ENCODE measurements at regions not wholly inside any gene's neighbourhood (a gene's known extent, or its start where the extent isn't known, plus 50 kb on each side); places are given as distances from the start of the nearest gene placed in this dataset.

DNA sequence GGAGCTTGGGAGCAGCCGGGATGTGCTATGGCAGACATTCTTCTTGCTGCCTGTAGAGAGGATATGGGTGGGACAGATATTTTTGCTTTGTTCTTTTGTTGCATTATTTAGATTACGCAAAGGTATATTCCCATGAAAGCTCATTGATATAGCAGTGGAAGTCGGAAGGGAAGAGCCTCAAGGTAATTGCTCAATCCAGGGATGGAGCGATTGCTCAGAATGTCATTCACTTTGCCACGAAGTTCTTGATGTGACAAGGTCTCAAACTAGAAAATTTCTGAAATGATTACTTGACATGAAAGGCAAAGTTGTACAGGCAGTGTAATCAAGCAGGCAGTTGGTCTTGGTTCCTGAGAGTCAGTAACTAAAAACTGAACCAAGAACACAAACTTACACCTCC, 615.6 kb upstream of the CDH4 start:
- no peak for DNase-seq (ENCODE audit: low spot score)

DNA sequence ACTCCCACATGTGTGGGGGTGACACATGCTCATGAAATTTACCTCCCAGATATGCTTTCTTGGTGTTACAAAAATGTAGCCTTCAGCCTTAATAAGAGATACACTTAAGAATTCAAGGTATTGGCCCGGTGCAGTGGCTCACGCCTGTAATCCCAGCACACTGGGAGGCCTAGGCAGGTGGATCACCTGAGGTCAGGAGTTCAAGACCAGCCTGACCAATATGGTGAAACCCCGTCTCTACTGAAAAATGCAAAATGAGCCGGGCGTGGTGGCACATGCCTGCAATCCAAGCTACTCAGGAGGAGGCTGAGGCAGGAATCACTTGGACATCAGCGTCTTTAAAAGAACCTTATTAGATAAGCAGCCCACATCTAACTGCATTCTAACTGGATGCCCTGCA, 614.3 kb upstream of the CDH4 start:
- no peak for DNase-seq (ENCODE audit: low spot score)

DNA sequence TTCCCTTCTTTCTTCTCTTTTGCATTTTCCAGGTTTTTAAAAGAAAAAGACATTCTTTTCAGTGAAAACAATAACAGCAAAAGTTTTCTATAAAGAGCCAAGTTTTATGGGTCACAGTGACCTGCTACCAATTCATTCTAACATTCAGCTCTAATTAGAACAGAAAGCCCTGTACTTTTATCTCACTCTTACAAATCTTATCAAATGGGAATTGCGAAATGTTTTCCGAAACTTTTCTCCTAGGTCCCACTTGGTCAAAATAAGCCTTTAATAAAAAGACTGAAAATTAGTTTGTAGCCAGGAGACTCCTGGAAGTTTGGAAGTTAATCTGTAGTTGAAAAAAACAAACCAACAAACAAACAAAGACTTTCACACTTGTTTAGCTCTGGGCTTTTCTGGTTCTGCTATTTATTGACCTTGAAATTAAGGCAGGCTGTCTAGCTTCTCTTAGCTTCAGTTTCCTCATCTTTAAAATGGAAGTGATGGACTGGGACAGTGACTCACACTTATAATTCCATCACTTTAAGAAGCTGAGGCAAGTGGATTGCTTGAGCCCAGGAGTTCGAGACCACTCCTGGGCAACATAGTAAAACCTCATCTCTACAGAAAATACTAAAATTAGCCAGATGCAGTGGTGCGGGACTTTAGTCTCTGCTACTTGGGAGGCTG, 613.5 kb upstream of the CDH4 start:
- DNase-seq (ENCODE audit: low spot score), result no peak

DNA sequence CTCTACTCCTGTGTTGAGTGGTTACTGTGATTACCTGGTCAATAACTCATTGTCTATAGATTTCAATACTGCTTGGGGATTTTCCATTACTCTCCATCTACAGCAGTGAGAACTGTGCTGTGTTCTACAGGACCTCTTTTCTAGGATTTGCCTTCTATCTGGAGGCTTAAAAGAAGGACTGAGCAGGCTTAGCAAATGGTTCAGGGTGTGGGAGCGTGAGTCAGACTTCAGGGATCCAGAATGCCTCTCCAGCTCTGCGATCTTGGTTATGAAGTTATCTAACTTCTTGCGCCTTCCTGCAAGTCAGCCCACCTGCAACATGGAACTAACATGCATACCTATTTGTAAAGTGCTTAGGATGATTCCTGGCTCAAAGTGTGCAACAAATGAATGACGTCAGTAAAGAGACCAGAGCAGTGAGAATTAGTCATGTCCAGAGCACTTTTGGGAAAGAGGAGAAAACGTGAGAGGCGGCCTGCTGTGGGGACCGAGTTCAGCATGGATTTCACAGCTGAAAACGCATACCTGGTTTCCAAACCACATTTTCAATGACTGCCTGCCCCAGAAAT, 610.1 kb upstream of the CDH4 start:
- DNase-seq (ENCODE audit: low spot score), result no peak

DNA sequence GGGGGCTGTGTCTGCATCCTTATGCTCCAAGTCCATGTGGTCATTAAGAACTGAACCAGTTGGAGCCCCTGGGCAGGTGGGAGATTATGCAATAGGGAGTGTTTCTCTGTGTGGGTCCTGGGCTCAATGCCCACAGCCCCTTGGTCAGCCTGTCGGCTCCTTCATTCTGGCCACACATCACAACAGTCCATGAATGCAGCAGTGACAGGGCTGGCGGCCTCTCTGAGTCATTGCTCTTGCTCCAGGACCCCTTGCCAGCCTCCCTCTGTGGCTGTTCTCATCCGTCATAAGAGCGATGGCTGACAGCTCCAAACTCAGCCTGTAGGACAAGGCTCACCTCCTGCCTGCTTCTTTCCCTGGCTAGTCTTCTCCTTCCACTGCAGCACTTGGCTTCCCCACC, 609.5 kb upstream of the CDH4 start:
- no peak for DNase-seq (ENCODE audit: low spot score)

DNA sequence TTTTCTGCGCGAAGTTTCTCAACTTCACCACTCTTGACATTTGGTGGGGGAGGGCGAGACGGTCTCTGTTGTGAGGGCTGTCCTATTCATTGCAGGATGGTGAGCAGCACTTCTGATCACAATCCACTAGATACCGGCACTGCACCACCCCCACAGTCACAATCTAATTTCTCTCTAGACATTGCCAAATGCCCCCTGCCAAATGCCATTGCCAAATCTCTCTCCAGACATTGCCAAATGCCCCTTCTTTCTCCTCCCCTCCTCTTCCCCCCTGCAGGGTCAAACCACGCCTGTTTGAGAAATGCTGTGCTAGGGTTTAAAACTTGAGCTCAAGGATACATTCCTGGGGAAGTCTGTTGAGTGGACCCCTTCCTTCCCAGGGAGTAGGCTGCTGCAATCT, 603.5 kb upstream of the CDH4 start:
- DNase-seq (ENCODE audit: low spot score), result no peak

DNA sequence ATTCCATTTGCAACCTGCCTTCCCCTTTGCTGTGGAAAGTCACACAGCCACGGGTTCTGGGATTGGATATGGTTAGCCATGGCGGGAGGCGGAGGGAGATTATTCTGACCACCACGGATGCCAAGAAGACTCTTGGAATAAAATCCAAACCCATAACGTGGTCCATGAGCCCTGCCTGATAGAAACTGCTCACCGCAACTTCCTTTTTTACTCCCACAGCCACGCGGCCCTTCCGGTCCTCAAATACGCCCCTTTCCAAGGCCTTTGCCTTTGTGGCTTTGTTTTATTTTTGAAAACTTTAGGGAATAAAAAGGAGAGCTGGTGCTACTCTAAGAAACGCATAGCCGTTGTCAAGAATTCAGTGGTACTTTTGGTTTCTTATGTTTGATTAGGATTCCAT, 602.5 kb upstream of the CDH4 start:
- no peak for DNase-seq (ENCODE audit: low spot score)

DNA sequence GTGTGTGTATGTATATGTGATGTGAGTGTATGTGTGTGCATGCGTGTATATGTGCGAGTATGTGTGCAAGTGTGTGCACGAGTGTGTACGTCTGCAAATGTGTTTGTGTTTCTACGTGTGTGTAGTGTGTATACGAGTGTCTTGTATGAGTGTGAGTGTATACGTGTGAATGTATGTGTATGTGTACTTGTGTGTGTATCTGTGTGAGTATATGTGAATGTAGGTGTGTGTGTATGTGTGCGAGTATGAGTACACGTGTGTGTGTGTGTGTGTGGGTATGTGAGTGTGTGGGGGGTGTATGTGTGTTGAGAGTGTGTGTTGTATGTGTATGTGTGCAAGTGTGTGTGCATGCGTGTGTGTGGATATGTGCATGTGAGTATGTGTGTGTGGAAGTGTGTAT, 602.0 kb upstream of the CDH4 start:
- DNase-seq (ENCODE audit: low spot score), result no peak

DNA sequence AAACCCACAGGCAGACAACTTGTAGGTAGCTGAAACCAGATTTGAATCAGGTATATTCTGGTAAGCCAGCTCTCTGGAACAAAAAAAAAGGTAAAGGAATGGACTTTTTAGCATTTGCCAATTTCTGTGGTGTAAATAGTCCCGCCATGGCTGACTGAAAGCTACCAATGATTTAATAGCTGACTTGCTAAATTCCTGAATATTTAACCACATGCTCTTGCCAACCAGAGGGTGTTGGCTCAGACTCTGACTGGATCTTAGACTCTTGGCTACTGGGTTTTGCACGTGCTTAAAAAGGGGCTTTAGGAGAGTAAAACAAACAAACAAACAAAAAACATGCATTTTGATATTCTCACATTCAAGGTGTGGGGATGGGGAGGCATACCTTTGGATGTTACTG, 600.0 kb upstream of the CDH4 start:
- no peak for DNase-seq (ENCODE audit: low spot score)

DNA sequence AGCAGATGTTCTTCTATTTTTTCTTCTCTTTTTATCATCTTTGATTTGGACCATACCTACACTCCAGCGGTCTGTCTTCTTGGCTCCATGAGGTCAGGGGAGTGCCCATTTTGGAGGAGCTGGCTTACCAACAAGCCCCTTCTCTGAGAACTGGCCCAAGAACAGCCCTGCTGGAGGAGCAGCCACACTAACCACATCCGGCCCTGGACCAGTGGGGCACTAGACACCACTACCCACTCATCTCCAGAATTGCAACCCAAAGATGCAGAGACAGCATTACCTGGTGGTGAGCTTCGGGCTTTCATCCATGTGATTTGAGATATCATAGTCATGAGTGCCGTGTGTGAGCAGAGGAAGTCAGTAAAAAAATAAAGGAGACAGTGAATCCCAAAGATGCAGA, 599.4 kb upstream of the CDH4 start:
- DNase-seq (ENCODE audit: low spot score), result no peak

DNA sequence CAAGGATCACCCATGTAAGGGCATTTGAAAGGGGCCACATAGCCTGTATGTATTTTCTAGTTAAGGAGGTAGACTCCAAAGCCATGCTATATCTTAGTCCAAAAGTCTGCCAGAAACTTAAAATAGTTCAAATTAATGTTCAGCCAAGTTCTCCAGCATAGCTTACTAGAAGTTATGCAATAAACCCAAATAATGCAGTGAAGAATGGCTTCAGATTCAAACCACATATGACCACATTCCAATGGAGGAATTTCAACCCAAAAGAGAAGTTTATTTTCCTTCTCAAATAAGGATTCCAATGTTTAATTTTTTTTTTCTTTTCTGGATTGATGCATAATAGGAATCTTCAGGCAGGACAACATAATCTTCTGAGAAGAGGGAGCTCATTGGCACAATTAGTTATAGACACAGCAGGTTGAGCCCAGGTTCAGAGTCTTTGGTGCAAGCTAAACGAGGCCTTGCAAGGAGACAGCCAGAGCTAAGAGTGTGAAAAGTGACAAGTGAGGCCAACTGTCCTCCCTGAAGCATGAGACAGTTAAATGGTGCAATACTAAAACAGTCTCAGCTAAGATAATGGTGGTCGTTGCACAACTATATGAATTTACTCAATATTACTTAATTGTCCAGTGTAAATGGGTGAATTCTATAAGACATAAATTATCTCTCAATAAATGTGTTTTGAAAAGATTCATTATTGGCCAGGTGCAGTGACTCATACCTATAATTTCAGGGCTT, 598.8 kb upstream of the CDH4 start:
- no peak for DNase-seq (ENCODE audit: low spot score)

DNA sequence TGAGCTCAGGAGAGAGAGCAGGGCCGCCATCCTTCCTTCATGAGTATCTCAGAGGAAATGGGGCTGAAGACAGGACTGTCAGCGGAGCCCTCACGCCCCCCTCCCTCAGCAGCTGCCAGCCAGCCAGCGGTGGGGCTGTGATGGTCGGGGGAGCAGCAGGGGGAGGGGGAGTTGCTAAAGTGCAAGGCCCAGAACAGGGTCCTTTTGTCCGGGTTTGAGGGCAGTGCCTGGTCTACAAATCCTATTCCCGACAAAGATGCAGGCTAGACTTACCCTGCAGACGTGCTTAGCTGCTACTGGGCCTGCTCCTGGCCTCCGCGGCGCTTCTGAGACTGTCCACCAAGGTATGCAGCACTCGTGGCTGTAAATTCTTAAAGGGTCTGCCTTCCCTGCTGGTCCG, 593.4 kb upstream of the CDH4 start:
- DNase-seq (ENCODE audit: low spot score), result no peak

DNA sequence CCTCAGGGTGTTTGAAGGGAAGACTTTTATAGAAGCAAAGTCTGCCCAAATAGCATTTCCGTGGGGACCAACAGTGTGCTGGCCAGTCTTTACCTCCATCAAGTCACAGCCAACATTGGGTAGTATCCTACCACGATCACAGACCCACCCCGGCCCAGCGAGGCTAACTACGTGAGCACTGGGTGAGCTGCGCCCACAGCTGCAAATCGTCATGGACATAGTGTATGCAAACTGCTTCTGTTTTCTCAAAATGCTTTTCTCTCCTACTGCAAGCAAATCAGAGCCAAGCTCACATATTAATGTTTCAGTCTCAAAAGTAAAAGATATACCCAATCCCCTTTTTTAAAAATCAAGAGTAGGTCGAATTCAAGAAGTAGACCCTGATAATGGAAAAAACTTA, 592.8 kb upstream of the CDH4 start:
- no peak for DNase-seq (ENCODE audit: low spot score)

DNA sequence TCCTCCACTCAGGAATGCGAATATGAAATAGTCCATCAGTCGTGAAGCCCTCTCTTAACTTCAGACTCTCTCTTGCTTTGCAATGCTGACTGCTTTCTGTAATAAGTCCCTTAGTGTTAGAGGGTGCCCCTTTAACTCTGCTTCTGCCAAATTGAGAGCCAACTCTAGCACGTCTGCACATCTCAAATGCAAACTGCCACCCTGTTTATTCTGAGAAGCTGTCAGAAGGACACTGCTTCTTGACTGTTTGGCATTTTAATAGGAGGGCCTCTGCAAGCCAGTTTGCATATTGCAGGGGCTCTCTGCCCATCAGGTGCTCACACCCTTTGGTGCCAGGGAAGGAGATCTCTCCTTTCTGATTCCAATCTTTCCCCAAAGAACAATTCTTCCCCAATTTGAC, 589.8 kb upstream of the CDH4 start:
- no peak for DNase-seq (ENCODE audit: low spot score)

DNA sequence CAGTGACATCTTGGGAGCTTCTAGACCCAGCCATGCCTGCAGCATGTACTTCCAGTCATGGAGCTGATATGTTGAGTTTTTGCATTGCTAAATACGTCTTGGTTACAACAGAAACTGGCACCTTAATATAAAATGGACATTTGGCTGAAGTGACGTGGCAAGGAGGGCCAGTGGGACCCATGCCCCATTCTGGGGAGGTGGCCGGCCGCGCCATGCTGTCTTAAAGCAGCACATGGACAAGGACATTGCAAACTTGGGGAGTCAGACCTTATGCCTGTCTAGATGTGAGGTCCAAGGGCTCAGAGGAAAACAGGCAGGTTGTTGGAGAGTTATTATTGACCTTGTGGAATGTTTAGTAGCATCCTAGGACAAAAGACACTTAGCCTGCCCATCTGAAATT, 588.0 kb upstream of the CDH4 start:
- DNase-seq (ENCODE audit: low spot score), result no peak

DNA sequence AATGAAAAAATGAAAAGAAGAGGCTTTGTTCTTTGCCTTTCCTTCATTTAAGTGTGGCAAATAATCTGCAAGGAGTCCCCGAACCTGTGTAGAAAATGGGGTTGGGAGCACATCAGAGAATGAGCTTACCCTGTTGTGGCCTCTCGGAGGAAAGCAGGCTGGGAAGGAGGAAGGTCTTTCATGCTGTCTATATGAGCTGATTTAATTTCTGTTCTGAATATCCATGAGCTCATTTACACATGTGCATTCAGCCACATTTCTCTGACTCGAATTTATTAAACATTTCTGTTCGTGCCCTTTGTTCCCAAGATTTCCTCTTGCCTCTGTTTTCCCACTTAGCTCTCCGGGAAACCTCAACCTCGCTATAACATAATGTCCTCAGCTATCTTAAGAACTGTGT, 584.4 kb upstream of the CDH4 start:
- no peak for DNase-seq (ENCODE audit: low spot score)

DNA sequence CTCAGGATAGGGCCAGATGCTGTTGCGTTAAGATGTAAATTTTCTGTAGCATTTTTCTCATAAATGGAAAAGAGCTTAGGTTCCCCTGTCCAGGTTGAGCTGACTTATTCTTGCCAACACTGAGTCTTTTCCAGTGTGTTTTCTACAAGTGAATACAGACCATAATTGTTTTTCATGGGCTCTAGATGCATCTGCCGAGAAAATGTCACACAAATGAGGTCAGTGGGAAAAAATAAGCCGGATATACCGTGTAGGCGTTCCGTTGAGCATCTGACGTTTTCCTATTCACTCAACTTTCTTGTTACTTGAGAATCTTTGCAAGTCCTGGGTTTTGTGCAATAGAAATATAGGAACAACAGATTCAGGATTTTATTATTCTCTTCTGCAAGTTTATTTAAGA, 582.9 kb upstream of the CDH4 start:
- DNase-seq (ENCODE audit: low spot score), result no peak

DNA sequence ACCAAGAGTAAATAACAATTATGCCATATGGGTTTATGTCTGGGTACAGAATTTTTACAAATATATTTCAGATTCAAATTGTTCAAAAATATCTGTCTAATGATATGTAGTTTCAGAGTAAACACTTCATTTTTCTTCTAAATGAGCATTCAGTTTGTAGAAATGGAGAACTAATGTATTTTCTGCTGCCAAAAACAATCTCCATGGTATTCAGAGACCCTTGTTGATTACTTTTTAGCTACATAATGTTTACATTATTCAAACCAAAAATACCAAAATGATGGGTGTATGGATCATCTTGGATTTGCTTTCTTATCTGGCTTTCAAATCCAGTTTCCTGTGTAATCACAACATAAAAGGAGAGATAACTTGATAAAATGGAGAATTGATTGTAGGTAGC, 576.0 kb upstream of the CDH4 start:
- no peak for DNase-seq (ENCODE audit: low spot score)

DNA sequence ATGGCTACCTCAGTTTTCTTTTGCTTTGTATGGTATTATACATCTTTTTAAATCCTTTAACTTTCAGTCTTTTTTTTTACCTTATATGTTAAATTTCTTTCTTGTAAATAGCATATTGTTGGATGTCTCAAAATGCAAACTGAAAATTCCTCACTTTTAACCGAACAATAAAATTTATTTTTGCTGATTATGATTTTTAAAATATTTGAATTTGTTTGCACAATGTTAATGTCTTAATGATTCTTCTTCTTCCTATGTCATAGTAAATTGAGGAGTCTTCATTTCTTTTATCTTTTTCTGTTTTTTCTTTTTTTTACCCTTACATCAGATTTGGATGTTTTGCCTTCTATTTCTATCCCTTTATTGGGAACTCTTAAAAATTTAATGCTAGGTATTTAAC, 574.2 kb upstream of the CDH4 start:
- DNase-seq (ENCODE audit: low spot score), result no peak

DNA sequence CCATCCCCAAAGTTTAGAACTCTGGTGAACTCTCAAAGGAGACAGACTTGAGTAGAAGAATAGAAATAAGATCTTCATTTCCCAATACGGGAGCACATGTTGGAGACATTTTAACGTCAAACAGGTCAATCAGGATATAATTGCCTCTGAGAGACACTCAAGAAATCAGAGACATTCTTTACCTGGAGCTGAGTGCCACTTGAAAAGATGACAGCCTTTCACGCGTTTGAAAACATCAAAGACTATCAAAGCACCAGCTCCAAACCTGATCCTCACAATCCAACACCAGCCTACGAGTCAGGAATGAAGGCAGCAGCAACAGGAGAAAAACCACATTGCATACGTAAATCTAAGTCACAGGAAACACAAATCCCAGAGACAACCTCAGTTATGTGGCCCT, 571.5 kb upstream of the CDH4 start:
- no peak for DNase-seq (ENCODE audit: low spot score)

DNA sequence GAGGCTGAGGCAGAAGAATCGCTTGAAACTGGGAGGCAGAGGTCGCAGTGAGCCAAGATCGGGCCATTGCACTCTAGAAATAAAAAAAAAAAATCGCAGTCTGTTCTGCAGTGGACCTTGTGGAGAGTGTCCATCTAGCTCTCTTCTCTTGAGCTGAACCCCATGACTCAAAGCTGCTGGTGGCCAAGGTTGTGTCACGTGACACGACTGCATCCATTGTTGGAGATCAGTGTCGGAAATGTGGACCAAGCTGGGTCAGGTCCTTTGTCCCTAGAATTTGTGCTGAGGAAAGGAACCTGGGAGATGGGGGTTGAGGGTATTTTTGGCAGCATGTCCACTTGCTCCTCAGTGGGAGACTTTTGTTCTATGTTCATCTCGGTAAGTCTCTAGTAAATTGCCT, 564.8 kb upstream of the CDH4 start:
- no peak for DNase-seq (ENCODE audit: low spot score)

DNA sequence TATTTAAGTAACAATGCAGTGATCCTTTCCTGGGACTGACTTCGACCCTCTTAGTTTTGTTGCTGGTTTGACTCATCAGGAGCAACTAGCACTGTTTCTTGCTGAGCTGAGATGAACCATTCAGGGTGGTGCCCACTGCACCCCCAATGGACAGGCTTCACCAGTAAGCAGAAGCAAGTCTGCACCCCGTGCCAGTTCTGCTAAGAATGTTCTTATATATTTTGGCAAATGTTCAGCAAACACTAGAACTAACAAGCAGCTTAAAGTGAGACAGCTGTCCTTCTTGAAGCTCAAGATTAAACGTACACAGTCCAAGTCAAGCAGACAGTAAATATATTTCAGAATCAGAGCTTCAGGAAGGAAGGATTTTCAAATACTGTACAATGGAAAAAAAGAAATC, 561.3 kb upstream of the CDH4 start:
- DNase-seq (ENCODE audit: low spot score), result no peak

DNA sequence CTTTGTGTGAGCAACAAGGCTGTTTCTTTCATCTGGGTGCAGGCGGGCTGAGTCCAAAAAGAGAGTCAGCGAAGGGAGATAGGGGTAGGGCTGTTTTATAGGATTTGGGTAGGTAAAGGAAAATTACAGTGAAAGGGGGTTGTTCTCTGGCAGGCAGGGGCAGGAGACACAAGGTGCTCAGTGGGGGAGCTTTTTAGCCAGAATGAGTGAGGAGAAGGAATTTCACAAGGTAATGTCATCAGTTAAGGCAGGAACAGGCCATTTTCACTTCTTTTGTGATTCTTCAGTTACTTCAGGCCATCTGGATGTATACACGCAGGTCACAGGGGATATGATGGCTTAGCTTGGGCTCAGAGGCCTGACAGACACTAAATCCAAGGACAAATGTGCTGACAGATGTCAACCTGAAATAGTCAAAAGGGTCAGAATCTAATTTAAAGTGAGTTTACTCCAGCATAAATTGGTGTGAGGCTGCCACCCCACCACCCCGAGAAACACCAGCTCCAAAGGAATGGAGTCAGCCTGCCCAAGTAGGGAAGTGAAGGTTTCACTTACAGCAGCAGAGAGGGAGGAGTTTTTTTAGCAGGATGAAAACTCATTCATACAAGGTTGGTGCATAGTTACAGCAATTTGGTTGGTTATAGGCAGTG, 560.0 kb upstream of the CDH4 start:
- DNase-seq (ENCODE audit: low spot score), result no peak
